Gastroesophageal sphincter (tissue), 2 donors: ENCODE measurements at regions not wholly inside any gene's neighbourhood (a gene's known extent, or its start where the extent isn't known, plus 50 kb on each side); places are given as distances from the start of the nearest gene placed in this dataset.

ENCODE experiments used
- EP300 ChIP-seq: sonication (generic); formaldehyde crosslinking; IDR thresholded peaks from one replicate; pipeline ENCODE4 v1.6.1; 2017; ENCODE audit warnings: antibody characterized with exemption, mild to moderate bottlenecking
- POLR2AphosphoS5 ChIP-seq: sonication (generic); formaldehyde crosslinking; IDR thresholded peaks from one replicate; pipeline ENCODE4 v1.6.1; 2017; ENCODE audit warnings: antibody characterized with exemption

DNA sequence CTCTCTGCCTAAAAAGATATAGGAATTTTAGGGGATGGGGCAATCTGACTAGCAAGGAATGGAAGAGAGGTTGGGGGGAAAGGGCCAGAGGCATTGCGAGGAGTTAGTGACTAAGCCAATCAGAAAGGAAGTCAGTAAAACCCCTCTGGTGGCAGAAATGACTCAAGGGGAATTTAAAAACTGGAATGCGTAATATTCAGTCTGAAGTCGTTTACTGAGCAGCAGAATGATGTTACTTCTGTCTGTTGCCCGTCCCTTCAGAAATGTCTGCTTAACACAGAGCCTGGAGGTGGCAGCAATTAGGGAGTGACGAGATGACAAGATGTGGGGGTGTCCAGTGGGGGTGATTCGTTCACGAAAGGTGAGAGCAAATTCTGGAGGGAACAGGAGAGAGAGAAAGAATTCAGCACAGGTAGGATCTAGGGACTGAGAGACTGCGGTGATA lies 107.7 kb upstream of the CLMP start:
- no peak for TF ChIP-seq POLR2AphosphoS5
- no peak for TF ChIP-seq EP300
